ENCODE measurements at regions not wholly inside any gene's neighbourhood (a gene's known extent, or its start where the extent isn't known, plus 50 kb on each side); places are given as distances from the start of the nearest gene placed in this dataset.

GRCh38 chr11:45473341-45473895 lies 187.3 kb upstream of the SYT13 start:
- DNase-seq (ENCODE audit: low spot score), result no peak

- DNase-seq (ENCODE audit: low spot score), result no peak
Observed at GRCh38 chr11:45472716-45473317, 186.7 kb upstream of the SYT13 start.

- DNase-seq (ENCODE audit: low spot score), result no peak
Observed at GRCh38 chr11:45471266-45471665, 185.1 kb upstream of the SYT13 start.

- no peak for DNase-seq (ENCODE audit: low spot score)
Observed at GRCh38 chr11:45470794-45471167, 184.6 kb upstream of the SYT13 start.

- no peak for DNase-seq (ENCODE audit: low spot score)
Observed at GRCh38 chr11:45470151-45470793, 184.1 kb upstream of the SYT13 start.

- DNase-seq (ENCODE audit: low spot score), result no peak
Observed at GRCh38 chr11:45468267-45468856, 182.2 kb upstream of the SYT13 start.

- DNase-seq (ENCODE audit: low spot score), result no peak
Observed at GRCh38 chr11:45463541-45463940, 177.4 kb upstream of the SYT13 start.

GRCh38 chr11:45461514-45461913 lies 175.4 kb upstream of the SYT13 start:
- no peak for DNase-seq (ENCODE audit: low spot score)

GRCh38 chr11:45459491-45459890 lies 173.3 kb upstream of the SYT13 start:
- DNase-seq (ENCODE audit: low spot score), result no peak

- DNase-seq (ENCODE audit: low spot score), result no peak
Observed at GRCh38 chr11:45458269-45458668, 172.1 kb upstream of the SYT13 start.

GRCh38 chr11:45457649-45458048 lies 171.5 kb upstream of the SYT13 start:
- no peak for DNase-seq (ENCODE audit: low spot score)

GRCh38 chr11:45456686-45457085 lies 170.5 kb upstream of the SYT13 start:
- no peak for DNase-seq (ENCODE audit: low spot score)

GRCh38 chr11:45455536-45455935 lies 169.4 kb upstream of the SYT13 start:
- DNase-seq (ENCODE audit: low spot score), result no peak

GRCh38 chr11:45454917-45455401 lies 168.8 kb upstream of the SYT13 start:
- DNase-seq (ENCODE audit: low spot score), result no peak

GRCh38 chr11:45453721-45454120 lies 167.6 kb upstream of the SYT13 start:
- no peak for DNase-seq (ENCODE audit: low spot score)

GRCh38 chr11:45451766-45452440 lies 165.8 kb upstream of the SYT13 start:
- no peak for DNase-seq (ENCODE audit: low spot score)

GRCh38 chr11:45450189-45450588 lies 164.0 kb upstream of the SYT13 start:
- DNase-seq (ENCODE audit: low spot score), result no peak

- no peak for DNase-seq (ENCODE audit: low spot score)
Observed at GRCh38 chr11:45449036-45449601, 163.0 kb upstream of the SYT13 start.

- DNase-seq (ENCODE audit: low spot score), result no peak
Observed at GRCh38 chr11:45448561-45448960, 162.4 kb upstream of the SYT13 start.

- no peak for DNase-seq (ENCODE audit: low spot score)
Observed at GRCh38 chr11:45446998-45447397, 160.9 kb upstream of the SYT13 start.

- no peak for DNase-seq (ENCODE audit: low spot score)
Observed at GRCh38 chr11:45446434-45446833, 160.3 kb upstream of the SYT13 start.

- DNase-seq (ENCODE audit: low spot score), result no peak
Observed at GRCh38 chr11:45444796-45445195, 158.7 kb upstream of the SYT13 start.
